Stimulated activated CD4-positive, alpha-beta T cell treated with anti-CD3 and anti-CD28 coated beads, Interleukin-15, amount 100 ng/mL, for 24 hours (primary cell): ENCODE measurements at regions not wholly inside any gene's neighbourhood (a gene's known extent, or its start where the extent isn't known, plus 50 kb on each side); places are given as distances from the start of the nearest gene placed in this dataset.
"Not testable (repeated sequence)": the region's sequence is repeated elsewhere in the genome, so short reads cannot be mapped to it uniquely, and the experiment has no call there.

Experiments used
- DNase-seq: peaks from one replicate; pipeline ENCODE4 v3.0.0-alpha.2; 2020

DNA sequence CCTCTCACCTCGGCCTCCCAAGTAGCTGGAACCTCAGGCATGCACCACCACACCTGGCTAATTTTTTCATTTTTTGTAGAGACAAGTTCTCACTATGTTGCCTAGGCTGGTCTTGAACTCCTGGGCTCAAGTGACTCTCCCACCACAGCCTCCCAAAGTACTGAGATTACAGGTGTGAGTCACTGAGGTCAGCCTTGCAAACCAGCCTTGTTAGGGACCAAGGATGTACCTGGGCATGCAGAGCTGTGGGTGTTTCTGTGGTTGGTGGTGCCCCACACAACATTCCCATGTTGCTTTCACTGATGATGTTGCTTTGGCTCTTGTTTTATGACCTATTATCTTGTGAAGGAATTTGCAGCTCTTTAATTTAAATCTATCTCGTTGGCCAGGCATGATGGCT, 54.8 kb downstream of the OTUD1 start:
- DNase-seq: peak; percentile 19

DNA sequence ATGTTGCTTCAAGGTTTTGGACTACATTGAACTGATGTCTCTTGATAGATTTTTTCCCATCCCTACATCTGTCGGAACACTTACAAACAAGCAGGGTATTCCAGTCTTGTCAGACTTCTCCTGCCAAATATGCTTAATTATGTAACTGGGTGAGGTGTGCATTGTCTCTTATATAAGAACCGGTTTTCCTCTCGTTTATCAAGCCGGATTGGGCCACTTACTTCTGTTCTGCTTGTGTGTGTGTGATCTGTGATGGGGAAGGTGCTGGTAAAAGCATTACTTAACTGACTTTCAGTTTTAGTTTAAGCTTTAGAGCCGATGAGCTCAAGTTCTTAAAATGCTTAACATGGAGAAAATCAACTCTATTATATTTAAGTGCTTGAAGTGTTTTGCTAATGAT, 57.9 kb downstream of the OTUD1 start:
- DNase-seq: no peak

DNA sequence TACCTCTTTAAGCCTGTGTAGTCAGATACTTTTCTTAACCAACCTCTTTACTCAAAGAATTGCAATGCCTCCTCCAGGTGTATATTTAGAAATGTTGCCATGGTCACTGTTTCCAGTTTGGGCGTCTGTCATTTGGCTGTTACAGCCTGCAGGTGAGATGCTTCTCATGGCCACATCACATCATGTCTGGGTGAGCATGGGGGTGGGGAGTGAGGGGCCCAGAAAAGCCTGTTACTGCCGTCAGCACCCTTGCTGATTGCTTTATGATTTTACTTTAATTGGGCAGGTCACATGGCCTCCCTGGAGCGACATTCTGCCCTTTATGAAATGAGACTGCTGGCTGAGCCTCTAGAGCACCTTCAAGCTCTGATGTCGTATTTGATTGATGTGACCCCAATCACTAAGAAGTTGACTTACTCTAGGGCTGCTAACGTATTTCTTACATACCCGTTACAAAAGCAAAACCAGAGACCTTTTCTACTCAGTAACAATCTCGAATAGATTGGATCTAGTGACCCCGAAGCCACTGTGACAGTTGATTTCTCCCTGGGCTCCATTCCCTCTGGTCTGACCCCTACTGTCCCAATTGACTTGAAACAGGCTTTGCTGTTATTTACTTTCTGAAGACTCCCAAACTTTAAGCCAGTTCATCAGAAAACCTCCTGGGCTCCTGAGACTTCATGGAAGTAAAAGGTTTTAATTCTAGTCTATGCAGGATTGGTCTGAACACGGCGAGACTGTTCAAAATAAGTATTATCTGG, 60.7 kb downstream of the OTUD1 start:
- no peak for DNase-seq

DNA sequence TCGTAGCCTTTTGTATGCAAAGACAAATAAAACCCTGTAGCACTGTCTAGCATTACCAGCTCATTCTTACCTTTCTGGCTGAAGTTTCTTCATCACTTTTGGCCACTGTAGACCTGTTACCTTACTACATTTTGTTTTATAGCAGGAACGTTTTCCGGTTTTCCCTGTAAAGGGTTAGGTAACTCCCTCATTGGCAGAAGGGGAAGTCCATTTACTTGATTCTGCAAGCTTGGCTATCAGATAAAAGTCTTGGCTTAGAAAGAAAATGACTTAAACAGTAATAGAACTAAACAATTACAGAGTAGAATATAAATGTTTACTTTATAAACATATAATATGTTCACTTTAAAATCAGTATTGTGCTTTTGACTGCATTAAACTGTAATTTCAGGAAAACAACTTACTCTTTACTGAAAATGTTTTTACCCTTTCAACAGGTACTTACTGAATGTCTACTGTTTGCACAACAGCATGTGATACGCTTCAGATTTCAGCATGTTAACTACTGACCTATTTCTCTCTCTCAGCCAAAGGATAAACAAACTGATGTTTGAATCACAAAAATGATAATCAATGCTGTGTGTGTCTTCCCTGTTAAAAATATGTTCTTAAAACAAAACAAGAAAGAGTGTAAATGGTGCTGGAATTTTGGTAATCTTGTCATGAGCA, 67.1 kb downstream of the OTUD1 start:
- no peak for DNase-seq

DNA sequence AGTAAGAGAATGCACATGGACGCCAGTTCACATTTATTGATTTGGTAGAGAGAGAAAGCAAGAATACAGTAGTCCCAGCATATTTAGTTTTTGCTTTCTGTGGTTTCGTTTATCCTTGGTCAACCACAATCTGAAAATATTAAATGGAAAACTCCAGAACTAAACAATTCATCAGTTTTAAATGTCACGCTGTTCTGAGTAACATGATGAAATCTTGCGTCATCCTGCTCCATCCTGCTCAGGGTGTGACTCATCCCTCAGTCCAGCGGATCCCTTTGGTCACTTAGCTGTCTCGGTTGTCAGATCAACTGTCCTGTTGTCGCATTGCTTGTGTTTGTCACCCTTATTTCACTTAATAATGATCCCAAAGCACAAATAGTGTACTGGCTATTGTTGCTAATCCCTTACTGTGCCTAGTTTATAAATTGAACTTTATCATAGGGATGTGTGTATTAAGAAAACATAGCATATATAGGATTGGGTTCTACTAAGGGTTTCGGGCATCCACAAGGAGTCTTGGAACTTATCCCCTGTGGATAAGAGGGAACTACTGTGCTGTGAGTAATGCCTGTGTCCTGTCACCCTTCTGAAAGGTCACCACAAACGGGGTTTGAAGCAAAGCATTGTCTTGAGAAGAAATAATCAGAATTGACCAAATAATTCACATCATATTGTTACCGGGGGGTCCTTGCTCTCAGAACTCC, 73.6 kb downstream of the OTUD1 start:
- DNase-seq: no peak

DNA sequence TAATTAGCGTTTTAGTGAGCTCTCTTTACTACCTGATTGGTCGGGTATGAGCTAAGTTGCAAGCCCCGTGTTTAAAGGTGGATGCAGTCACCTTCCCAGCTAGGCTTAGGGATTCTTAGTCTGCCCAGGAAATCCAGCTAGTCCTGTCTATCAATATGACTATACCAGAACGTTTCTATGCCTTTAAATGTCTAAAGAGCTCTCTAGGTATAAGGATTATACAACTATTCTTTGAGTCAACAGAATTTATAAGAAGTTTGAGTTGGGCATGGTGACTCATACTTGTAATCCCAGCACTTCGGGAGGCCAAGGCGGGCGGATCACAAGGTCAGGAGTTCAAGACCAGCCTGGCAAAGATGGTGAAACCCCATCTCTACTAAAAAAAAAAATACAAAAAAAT, 74.7 kb downstream of the OTUD1 start:
- not testable (repeated sequence) for DNase-seq

DNA sequence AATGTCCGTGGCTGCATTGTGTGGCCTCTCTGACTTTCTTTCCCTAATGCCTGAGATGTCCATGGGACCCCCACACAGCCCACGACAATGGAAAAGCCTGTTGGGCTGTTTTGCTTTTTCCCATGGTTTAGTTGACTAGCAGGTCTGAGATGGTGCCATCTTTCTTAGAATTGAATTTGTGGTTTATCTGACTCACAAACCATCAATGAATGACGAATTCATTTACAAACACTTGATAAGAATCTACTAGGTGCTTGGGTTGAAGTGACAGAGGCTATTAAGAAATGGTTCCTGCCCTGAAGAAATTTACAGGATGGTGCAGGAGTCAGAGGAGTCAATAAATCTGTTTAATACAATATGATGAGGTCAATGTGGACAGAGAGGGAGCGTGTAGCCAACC, 75.4 kb downstream of the OTUD1 start:
- DNase-seq: no peak

DNA sequence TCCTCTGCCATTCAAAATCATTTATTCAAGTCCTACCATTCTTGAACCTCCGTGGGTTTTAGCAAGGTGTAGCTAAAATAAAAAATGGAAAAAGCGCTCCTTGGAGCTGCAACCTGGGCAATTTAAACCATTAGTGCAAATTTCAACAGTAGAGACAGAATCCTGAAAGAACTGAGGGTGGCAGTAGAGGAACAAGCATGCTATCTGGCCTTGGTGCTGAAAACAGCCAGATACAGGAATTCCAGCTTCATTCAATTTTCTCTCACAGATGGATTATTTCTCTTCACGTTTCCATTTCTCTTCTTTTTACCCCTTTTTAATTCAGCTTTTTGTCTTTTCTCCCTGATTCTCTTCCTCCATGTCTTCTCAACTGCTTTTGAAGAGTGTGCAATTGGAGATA, 77.7 kb downstream of the OTUD1 start:
- no peak for DNase-seq

DNA sequence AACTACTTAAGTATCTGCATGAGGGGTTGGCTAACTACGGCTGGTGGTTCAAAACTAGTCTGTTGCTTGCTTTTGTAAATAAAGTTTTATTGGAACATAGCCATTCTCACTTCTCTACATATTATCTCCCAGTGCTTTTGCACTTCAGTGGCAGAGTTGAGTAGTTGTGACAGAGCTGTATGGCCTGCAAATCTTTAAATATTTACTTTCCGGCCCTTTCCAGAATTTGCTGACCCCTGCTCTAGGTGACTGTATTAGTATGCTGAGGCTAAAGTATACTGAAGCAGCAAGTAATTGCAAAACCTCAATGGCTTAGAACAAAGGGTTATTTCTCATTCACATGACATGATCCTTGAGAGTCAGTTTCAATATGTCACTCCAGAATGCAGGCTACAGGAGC, 78.3 kb downstream of the OTUD1 start:
- no peak for DNase-seq

DNA sequence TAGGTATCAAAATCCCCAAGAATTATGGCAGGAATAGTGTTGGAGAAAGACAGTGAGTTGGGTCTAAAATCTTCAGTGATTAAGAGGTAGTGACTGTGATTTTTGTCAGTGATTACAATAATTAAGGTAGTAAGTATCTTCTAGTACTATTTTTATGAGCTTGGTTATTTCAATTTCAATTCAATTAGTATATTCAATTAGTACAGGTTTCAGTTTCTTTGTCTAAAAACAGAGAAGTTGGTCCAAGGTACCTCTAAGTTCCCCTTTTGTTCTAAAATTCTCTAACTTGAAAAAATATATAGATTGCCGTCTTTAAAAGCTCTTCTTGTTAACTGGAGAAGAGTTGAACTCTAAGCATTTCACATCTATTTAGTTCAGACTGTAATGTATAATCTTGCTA, 82.9 kb downstream of the OTUD1 start:
- no peak for DNase-seq

DNA sequence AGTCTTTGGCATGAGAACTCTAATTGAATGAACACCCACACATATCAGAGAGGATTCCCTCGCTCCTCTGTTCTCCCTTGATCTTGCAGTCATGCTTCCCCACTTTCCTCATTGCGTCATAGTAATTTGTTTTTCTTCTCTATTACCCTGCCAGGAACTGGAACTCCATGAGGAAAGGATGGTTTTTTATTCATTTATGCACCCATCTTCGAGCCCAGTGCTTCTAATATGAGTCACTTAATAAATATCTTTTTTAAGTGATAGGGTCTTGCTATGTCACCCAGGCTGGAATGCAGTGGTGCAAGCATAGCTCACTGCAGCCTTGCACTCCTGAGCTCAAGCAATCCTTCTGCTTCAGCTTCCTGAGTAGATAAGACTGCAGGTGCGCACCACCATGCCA, 83.5 kb downstream of the OTUD1 start:
- DNase-seq: no peak

DNA sequence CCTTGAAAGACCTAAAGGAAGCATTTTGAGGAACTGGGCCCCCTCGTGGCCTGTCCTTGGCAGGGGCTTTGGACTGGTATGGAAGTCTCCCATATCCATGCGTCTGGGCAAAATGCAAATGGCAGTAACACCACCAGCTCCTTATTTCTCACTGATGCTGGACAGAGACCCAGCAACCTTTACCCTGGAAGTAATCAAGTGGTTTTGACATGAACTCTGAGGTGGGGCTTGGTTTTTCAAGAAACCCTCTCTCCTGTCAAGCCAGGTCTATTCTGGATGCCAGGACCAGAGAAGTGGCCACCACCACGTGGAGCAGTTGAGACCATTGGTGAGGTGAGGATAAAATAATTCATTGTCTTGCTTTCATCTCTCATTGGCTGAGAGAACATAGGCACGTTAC, 84.4 kb downstream of the OTUD1 start:
- DNase-seq: no peak

DNA sequence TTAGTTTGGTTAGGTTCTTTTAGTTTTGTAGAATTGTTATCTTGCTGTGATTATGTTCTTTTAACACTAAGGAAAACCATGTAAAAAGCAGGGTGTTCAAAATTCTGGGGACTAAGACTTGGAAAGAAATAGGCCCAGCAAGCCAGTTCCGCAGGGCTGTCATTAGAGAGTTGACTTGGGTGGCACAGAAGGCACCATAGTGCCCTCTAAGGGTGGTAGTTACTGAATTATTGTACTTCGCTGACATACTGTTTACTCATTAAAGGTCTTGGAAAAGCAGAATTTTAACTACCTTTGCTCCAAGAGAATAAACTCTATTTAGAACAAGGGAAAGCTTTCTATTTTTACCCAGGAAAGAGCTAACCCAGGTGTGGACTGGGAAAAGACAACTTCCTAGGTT, 86.5 kb downstream of the OTUD1 start:
- no peak for DNase-seq

DNA sequence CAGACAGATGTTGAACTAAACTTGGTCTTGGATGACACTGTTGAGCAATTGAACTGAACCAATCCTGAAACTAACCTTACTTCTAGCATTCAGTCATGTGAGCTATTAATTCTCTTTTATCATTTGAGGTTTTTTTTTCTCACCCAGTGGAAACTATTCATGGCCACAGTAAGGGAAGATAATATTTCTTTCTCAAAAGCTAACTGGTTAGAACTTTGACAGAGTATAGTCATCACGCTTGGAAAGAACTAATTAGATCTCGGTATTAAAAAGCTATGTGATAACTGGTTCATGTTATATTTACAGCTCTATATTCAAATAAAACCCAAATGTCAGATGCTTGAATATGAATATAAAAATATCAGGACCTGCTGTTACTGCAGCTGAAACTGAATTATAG, 89.5 kb downstream of the OTUD1 start:
- DNase-seq: no peak

DNA sequence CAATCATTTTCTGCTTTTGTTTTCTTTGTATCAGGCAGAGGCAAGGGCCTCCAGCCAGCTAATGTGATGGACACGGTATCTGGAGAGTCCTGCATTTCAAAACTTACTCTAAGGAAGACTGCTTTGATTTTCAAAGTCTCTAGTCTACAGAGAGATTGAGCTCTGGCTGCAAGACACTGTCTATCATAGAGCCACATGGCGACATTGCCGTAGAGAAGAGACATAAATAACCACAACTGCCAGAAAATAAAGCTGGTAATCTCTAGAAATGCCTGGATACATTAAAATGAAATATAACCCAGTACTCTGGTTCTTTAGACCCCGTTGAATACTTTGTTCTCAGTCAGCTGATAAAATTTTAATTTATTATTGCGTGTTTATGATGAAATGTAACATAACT, 90.8 kb downstream of the OTUD1 start:
- DNase-seq: no peak

DNA sequence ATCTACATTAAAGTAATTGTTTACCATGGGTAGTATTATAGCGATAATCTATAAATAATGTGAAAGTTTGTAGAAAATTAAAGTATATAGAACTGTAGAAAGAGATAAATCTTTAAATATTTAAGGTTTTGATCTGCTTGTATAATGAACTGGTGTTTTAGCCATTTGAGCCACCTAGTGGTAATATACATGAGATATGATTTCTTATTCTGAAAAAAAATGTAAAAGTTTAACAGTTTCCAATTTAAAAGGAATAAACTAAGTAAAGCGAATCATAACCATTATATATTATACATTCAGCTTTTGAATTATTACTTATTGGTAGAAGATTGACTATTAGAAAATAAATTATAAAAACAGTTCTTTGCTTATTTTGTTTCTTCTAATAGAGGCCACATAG, 91.2 kb downstream of the OTUD1 start:
- DNase-seq: no peak

DNA sequence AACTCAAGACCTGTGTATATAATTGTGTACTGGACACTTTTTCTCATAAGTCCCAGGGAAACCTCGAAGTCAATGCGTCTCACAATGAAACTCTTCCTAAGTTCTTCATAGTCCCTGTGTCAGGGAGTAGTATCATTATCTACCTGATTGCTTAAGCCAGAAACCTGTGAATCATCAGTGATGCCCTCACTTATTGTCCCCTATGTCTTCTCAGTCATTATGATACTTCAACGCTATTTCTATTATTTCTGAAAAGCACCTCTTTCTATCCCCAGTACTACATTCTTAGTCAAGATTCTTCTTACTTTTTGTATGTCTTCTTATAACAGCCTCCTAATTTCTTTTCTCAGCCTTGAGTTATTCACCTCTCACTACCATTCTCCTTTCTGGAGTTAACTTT, 94.3 kb downstream of the OTUD1 start:
- no peak for DNase-seq

DNA sequence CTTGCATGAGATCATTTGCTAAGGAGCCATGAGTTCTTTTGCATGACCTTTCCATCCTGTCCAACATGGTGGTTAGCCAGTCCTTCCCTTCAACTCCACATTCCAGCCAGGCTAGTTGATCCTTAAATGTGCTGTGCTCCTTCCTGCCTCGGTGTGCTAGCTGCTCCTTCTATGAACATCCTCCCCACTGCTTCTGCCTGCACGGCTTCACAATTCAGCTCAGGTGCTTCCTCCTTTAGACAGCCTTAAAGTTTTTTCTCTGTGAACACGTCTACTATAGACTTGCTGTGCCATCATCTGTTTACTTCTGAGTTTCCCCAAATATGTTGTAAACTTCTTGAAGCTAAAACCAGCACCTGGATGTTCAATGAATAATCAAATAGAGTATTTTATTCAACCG, 95.5 kb downstream of the OTUD1 start:
- no peak for DNase-seq

DNA sequence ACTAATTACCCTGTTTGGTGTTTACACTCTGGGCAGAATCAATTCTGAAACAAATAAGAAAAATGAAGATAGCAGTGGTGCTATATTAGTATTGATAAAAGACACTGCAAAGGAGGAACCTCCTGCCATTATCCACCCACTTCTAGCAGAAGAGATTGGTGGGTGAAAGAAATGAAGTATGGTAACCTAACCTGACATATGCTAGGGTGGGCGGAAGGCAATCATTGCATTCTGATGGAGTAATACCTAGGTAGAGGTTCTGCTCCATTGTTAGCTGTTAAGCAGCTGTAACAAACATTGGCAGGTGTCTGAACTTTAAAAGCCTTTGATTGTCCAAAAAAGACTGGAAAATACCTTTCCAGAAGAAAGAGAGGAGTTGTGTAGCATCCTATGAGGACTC, 95.9 kb downstream of the OTUD1 start:
- DNase-seq: no peak

DNA sequence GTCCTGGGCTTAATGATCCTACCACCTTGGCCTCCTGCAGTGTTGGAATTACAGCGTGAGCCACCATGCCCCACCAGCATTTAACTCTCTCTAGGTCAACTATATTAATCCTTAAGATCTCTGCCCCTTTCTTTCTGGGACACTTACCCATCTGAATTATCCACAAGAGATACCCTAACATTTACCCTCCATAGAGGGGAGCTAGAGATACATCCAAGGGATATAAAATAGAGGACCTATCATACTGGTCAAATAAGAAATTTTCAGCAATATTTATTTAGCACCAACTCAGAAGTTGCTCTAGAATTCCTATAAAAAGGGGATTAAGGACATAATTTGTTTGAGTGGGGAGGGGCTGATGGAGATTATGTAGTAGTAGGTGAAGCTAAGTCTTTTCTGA, 96.5 kb downstream of the OTUD1 start:
- DNase-seq: no peak

DNA sequence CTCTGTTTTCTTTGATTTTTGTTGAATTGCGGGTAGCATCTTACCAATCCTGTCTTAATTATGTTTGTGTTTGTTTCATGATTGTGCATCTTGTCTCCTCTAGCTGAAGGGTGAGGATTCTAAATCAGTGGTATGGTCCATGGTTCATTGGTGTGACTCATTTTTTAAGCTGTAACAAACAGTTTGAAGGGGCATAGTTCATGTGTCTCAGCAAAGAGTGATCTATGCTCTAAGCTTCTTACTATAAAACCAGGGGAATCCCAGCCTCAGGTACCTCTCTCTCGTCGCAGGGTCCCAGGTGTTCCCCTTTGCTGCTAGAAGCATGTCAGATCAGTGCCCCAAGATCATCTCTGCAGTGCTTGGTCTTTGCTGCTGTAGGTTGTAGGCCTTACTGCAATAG, 100.1 kb downstream of the OTUD1 start:
- DNase-seq: no peak

DNA sequence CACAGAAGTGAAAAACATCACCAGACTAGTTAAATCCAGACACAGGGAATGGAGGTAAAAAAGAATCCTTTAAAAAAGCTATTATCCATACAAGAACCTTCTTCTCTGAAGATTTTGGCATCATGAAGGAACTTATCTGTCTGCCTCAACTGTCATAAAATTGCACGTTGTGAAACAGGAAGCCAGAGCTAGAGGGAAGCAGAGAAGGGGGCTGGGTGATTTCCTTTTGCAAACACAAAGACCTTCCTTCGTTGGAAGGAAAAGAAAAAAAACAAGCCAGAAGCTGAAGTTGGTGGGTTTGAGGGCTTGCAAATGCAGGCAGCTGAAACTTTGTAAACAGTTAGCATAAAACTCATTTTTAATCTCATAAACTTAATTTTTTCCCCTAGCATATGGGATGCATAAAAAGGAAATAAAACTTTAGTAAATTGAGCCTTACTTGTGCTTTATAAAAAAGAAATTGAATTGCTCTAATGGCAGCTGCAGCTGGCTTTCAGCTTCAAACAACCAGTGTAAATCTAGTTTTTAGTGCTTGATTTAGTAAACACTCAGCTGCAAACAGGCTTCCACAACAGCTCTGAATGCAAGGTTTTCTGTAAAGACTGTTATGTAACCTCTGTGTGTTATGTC, 101.6 kb downstream of the OTUD1 start:
- DNase-seq: no peak

DNA sequence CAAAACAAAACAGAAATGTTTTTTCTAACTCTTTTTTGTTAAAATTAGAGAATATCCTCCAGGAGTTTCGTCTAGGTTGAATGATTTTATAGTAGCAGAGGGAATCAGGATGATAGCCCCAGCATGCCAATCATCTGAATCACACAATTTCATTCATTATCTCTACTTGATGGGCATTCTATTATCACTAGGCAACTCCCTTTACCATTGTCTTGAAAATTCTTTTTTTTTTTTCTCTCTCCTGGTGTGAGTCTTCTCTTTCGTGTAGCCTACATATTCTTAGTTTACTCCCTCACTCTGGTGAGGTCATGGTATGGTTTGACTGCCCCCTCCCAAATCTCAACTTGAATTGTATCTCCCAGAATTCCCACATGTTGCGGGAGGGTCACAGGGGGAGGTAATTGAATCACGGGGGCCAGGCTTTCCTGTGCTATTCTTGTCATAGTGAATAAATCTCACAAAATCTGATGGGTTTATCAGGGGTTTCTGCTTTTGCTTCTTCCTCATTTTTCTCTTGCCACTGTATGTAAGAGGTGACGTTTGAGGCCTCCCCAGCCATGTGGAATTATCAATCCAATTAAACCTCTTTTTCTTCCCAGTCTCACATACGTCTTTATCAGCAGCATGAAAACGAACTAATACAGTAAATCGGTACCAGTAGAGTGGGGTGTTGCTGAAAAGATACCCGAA, 105.0 kb downstream of the OTUD1 start:
- DNase-seq: no peak
